ENCODE measurements at regions not wholly inside any gene's neighbourhood (a gene's known extent, or its start where the extent isn't known, plus 50 kb on each side); places are given as distances from the start of the nearest gene placed in this dataset.

DNA sequence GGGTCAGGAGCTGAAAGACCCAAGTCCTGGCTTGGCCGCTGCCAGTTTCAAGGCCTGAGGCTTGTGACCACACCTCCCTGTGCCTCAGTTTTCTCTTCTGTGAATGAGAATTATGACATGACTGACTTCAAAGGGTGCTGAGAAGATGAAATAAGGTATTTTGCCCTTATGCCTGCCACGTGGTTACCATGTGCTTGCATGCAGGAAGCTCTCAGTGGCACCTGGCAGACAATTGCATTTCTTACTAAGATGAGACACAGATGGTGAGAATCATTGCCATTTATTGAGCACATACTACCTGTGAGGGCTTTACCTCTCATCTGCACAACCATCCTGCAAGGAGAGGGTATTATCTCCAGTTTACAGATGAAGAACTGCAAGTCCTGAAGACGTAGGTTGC is 69.8 kb downstream of the MRM1 start:
- TF ChIP-seq, protein P1, sequence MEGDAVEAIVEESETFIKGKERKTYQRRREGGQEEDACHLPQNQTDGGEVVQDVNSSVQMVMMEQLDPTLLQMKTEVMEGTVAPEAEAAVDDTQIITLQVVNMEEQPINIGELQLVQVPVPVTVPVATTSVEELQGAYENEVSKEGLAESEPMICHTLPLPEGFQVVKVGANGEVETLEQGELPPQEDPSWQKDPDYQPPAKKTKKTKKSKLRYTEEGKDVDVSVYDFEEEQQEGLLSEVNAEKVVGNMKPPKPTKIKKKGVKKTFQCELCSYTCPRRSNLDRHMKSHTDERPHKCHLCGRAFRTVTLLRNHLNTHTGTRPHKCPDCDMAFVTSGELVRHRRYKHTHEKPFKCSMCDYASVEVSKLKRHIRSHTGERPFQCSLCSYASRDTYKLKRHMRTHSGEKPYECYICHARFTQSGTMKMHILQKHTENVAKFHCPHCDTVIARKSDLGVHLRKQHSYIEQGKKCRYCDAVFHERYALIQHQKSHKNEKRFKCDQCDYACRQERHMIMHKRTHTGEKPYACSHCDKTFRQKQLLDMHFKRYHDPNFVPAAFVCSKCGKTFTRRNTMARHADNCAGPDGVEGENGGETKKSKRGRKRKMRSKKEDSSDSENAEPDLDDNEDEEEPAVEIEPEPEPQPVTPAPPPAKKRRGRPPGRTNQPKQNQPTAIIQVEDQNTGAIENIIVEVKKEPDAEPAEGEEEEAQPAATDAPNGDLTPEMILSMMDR (IDR thresholded peaks at IDR 0.05; ENCODE audit: insufficient read depth, low read depth, low read length), result no peak
- H3K36me3 ChIP-seq (ENCODE audit: control insufficient read depth, insufficient read depth, low read length), result no peaks in the 10 kb centered on the region
- ChIA-PET POLR2A (no interaction called here), CTCF (interaction anchor here (0.6 to 1.3 kb wide), 2 partner anchors 15 to 27 kb away, joined by 3 to 5 read pairs; no protein-coding TSS in a partner anchor)
- DNase-seq (ENCODE audit: low read depth), result no peak
- no peak overlapping the region for H3K4me3 ChIP-seq (ENCODE audit: low read depth, low read length)
- H3K27me3 ChIP-seq (ENCODE audit: control insufficient read depth, insufficient read depth, low read length), result peaks cover 5% of the 10 kb centered on the region; the same call in 1 of the 2 replicates

- POLR2A ChIA-PET, result no interaction called here
- no peak for DNase-seq (ENCODE audit: low read depth)
- Histone ChIP-seq H3K4me3 (ENCODE audit: low read depth, low read length) (no peak overlapping the region), H3K27me3 (ENCODE audit: control insufficient read depth, insufficient read depth, low read length) (peaks cover 5% of the 10 kb centered on the region), H3K36me3 (ENCODE audit: control insufficient read depth, insufficient read depth, low read length) (no peaks in the 10 kb centered on the region)
- CTCF ChIA-PET, result no interaction called here
- TF ChIP-seq, protein P1 (IDR thresholded peaks at IDR 0.05; ENCODE audit: insufficient read depth, low read depth, low read length), result no peak
Observed at GRCh38 chr17:36672403-36672918, 71.1 kb downstream of the MRM1 start.

- CTCF ChIA-PET, result no interaction called here
- Histone ChIP-seq H3K4me3 (ENCODE audit: low read depth, low read length) (no peak overlapping the region), H3K36me3 (ENCODE audit: control insufficient read depth, insufficient read depth, low read length) (no peaks in the 10 kb centered on the region), H3K27me3 (ENCODE audit: control insufficient read depth, insufficient read depth, low read length) (peaks cover 5% of the 10 kb centered on the region)
- POLR2A ChIA-PET, result no interaction called here
- TF ChIP-seq, protein P1 (IDR thresholded peaks at IDR 0.05; ENCODE audit: insufficient read depth, low read depth, low read length), result no peak
- DNase-seq (ENCODE audit: low read depth), result no peak
Observed at GRCh38 chr17:36673068-36673467, 71.7 kb downstream of the MRM1 start.

DNA sequence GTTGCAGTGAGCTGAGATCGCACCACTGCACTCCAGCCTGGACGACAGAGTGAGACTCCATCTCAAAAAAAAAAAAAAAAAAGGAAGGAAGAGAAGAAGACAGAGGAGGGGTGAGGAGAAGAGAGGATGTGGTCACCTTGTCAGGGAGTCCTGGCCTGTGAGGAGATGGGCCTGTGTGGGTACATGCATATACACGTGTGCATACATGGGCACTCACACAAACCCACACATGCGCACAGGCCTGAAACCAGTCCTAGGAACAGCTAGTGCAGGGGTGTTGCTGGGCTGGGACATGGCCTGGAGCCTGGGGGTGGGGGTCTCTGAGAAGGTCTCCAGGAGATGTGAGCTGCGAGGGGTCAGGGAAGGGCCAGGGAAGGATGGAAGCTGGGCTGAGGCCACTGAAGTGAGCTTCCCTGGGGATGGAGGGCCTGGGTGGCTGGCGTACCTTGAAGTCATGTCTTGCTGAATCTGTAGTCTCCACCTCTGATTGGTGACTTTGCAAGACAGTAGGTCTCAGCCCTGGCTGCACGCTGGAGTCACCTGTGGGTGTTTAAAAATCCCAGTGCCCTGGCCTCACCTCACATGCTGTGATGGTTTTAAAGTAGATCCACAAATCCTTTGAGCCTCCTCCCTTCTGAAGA is 72.4 kb downstream of the MRM1 start:
- no peaks in the 10 kb centered on the region for H3K36me3 ChIP-seq (ENCODE audit: control insufficient read depth, insufficient read depth, low read length)
- peaks cover 5% of the 10 kb centered on the region for H3K27me3 ChIP-seq (ENCODE audit: control insufficient read depth, insufficient read depth, low read length)
- ChIA-PET CTCF (interaction anchor here (0.6 kb wide), 1 partner anchor 360 kb away, joined by 3 read pairs; no protein-coding TSS in a partner anchor), POLR2A (no interaction called here)
- H3K4me3 ChIP-seq (ENCODE audit: low read depth, low read length), result no peak overlapping the region
- no peak for DNase-seq (ENCODE audit: low read depth)
- TF ChIP-seq, protein P1 (IDR thresholded peaks at IDR 0.05; ENCODE audit: insufficient read depth, low read depth, low read length), result no peak

DNA sequence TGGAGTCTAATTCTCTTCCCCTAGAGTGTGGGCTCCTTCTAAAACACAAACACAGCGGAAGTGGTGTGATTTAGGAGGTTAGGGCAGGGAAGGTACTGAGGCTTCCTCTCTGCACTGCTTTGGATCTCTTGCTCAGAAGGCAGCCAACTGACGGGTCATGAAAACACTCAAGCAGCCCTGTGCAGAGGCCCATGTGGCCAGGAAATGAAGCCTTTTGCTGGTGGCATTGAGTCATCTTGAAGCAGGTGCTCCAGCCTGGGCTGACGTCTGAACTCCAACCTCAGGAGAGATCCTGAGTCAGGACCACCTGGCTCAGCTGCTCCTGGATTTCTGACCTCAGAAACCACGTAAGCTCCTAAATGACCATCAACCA is 72.9 kb downstream of the MRM1 start:
- Histone ChIP-seq H3K4me3 (ENCODE audit: low read depth, low read length) (no peak overlapping the region), H3K27me3 (ENCODE audit: control insufficient read depth, insufficient read depth, low read length) (peaks cover 5% of the 10 kb centered on the region)
- POLR2A ChIA-PET, result no interaction called here

More for the DNA sequence above, 72.9 kb downstream of the MRM1 start:
- no peak for DNase-seq (ENCODE audit: low read depth)
- CTCF ChIA-PET, result interaction anchor here (0.6 kb wide), 1 partner anchor 360 kb away, joined by 3 read pairs; no protein-coding TSS in a partner anchor
- TF ChIP-seq, protein P1 (IDR thresholded peaks at IDR 0.05; ENCODE audit: insufficient read depth, low read depth, low read length), result no peak
- H3K36me3 ChIP-seq (ENCODE audit: control insufficient read depth, insufficient read depth, low read length), result no peaks in the 10 kb centered on the region

Measured in BJ (cell line).